ENCODE measurements at regions not wholly inside any gene's neighbourhood (a gene's known extent, or its start where the extent isn't known, plus 50 kb on each side); places are given as distances from the start of the nearest gene placed in this dataset.

DNA sequence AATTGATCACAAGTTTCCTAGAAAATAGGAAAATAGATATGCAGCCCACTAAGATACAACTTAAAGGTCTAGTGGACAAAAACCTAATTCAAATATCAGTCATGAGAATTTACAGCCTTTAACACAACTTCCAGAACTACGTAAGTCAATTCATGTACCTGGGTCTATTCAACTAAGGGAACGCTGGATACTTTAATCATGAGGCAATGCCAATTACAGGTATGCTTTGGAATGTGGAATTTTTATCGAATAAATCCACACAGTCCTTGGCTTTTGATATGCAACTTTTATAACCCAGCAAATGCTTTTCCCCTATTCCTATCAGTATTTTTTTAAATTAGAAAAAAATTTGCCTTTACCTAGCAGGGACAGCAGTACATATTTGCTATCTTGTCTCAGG is 289.5 kb upstream of the FAT3 start:
- H3K79me2 ChIP-seq (ENCODE audit: control insufficient read depth, low read length), result no peaks in the 10 kb centered on the region
- H4K20me1 ChIP-seq (ENCODE audit: control insufficient read depth, insufficient read depth, low read depth, low read length), result no peaks in the 10 kb centered on the region
- H3K27me3 ChIP-seq (ENCODE audit: control insufficient read depth, low read length), result no peaks in the 10 kb centered on the region
- no peaks in the 10 kb centered on the region for H3F3A ChIP-seq (ENCODE audit: control insufficient read depth, insufficient read depth)
- no peaks in the 10 kb centered on the region for H3K9me3 ChIP-seq (ENCODE audit: control insufficient read depth, insufficient read depth, low read length)
- no peaks in the 10 kb centered on the region for H3K9me2 ChIP-seq (replicated peaks; ENCODE audit: control insufficient read depth, low read length)
- no peak overlapping the region for H3K4me3 ChIP-seq (ENCODE audit: low read length)
- H3K36me3 ChIP-seq (ENCODE audit: control insufficient read depth, low read length), result no peaks in the 10 kb centered on the region
- no peak overlapping the region for H3K4me2 ChIP-seq (ENCODE audit: low read length)
- no peak for TF ChIP-seq EZH2phosphoT487 (IDR thresholded peaks at IDR 0.05; ENCODE audit: borderline replicate concordance, low read length)
- TF ChIP-seq, protein P1, sequence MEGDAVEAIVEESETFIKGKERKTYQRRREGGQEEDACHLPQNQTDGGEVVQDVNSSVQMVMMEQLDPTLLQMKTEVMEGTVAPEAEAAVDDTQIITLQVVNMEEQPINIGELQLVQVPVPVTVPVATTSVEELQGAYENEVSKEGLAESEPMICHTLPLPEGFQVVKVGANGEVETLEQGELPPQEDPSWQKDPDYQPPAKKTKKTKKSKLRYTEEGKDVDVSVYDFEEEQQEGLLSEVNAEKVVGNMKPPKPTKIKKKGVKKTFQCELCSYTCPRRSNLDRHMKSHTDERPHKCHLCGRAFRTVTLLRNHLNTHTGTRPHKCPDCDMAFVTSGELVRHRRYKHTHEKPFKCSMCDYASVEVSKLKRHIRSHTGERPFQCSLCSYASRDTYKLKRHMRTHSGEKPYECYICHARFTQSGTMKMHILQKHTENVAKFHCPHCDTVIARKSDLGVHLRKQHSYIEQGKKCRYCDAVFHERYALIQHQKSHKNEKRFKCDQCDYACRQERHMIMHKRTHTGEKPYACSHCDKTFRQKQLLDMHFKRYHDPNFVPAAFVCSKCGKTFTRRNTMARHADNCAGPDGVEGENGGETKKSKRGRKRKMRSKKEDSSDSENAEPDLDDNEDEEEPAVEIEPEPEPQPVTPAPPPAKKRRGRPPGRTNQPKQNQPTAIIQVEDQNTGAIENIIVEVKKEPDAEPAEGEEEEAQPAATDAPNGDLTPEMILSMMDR (IDR thresholded peaks at IDR 0.05; ENCODE audit: low read depth, low read length, poor library complexity, severe bottlenecking), result no peak
- no peaks in the 10 kb centered on the region for H3K4me1 ChIP-seq (ENCODE audit: control insufficient read depth, low read length)
- H3K27ac ChIP-seq (ENCODE audit: low read depth, low read length), result no peak overlapping the region

DNA sequence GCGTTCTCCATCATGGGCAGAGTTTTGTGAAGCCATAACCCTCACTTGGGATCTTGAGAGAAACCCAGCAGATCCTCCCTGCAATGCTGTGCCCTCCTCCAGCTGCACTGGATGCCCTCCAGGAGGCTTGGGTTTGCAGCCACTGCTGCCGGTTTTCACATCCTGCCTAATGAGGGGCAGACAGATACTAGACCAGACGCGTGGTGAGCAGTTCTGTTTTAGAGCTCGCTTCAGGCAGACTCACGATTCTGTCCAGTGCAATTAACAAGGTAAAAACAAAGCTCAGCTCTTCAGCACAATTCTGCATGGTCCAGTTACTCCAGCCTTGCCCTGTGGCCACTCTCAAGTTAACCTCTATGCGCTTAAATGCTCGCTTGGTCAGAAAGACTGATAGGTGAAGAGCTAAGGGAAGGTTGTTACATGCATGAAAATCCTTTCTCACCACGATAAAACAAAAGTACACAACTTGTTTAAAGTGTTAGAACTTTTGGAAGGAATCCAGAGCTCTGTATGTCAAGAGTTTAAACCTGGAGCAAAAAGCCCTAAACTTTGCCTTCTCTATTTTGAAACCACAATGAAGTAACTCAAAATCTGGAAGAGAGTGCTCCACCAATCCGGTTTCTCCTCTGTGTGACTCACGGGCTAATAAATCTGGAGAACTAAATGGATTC is 292.3 kb upstream of the FAT3 start:
- Histone ChIP-seq H3K27ac (ENCODE audit: low read depth, low read length) (no peak overlapping the region), H4K20me1 (ENCODE audit: control insufficient read depth, insufficient read depth, low read depth, low read length) (no peaks in the 10 kb centered on the region), H3K36me3 (ENCODE audit: control insufficient read depth, low read length) (no peaks in the 10 kb centered on the region), H3K4me1 (ENCODE audit: control insufficient read depth, low read length) (no peaks in the 10 kb centered on the region), H3F3A (ENCODE audit: control insufficient read depth, insufficient read depth) (no peaks in the 10 kb centered on the region), H3K4me2 (ENCODE audit: low read length) (no peak overlapping the region), H3K9me3 (ENCODE audit: control insufficient read depth, insufficient read depth, low read length) (no peaks in the 10 kb centered on the region), H3K27me3 (ENCODE audit: control insufficient read depth, low read length) (no peaks in the 10 kb centered on the region), H3K79me2 (ENCODE audit: control insufficient read depth, low read length) (no peaks in the 10 kb centered on the region), H3K4me3 (ENCODE audit: low read length) (no peak overlapping the region), H3K9me2 (replicated peaks; ENCODE audit: control insufficient read depth, low read length) (no peaks in the 10 kb centered on the region)
- no peak for TF ChIP-seq EZH2phosphoT487 (IDR thresholded peaks at IDR 0.05; ENCODE audit: borderline replicate concordance, low read length)
- TF ChIP-seq, protein P1 (IDR thresholded peaks at IDR 0.05; ENCODE audit: low read depth, low read length, poor library complexity, severe bottlenecking), result no peak

DNA sequence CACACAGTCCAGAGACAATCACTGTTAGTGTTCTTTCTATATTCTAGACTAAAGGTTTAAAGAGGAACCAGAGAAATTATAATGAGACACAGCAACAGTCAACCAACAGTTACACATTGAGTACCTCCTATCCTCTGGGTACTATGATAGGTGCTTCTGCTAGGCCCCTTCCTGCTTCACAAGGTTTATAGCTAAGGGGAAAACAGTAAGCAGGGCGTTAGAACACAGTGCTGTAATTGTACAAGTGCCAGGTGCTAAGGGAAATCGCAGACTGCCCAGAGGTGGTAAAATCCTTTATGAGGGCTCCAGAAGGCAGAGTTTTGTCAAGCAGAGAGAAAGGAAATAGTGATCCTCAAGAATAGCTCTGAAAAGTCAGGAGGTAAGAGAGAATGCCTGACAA is 297.2 kb upstream of the FAT3 start:
- Histone ChIP-seq H3K27ac (ENCODE audit: low read depth, low read length) (no peak overlapping the region), H3K9me2 (replicated peaks; ENCODE audit: control insufficient read depth, low read length) (no peaks in the 10 kb centered on the region), H4K20me1 (ENCODE audit: control insufficient read depth, insufficient read depth, low read depth, low read length) (no peaks in the 10 kb centered on the region), H3K9me3 (ENCODE audit: control insufficient read depth, insufficient read depth, low read length) (no peaks in the 10 kb centered on the region), H3K4me2 (ENCODE audit: low read length) (no peak overlapping the region), H3K4me3 (ENCODE audit: low read length) (no peak overlapping the region), H3F3A (ENCODE audit: control insufficient read depth, insufficient read depth) (no peaks in the 10 kb centered on the region), H3K36me3 (ENCODE audit: control insufficient read depth, low read length) (no peaks in the 10 kb centered on the region), H3K79me2 (ENCODE audit: control insufficient read depth, low read length) (no peaks in the 10 kb centered on the region), H3K4me1 (ENCODE audit: control insufficient read depth, low read length) (no peaks in the 10 kb centered on the region), H3K27me3 (ENCODE audit: control insufficient read depth, low read length) (no peaks in the 10 kb centered on the region)
- TF ChIP-seq, protein P1 (IDR thresholded peaks at IDR 0.05; ENCODE audit: low read depth, low read length, poor library complexity, severe bottlenecking), result no peak
- no peak for TF ChIP-seq EZH2phosphoT487 (IDR thresholded peaks at IDR 0.05; ENCODE audit: borderline replicate concordance, low read length)

Data from DOHH2 (cell line).